HCT116 (cell line): ENCODE measurements at regions not wholly inside any gene's neighbourhood (a gene's known extent, or its start where the extent isn't known, plus 50 kb on each side); places are given as distances from the start of the nearest gene placed in this dataset.

Experiments
- CTCF ChIP-seq, 3 experiments: fragments of 200-600 bp in 1 of 3; sonication (generic) in 1 of 3; IDR thresholded peaks in 2 of 3; conservative IDR thresholded peaks in 1 of 3; 2 replicates each; pipeline ENCODE4 v1.5.1; 2012 to 2017; ENCODE audit warnings: low read depth in 2 of 3, low read length in 2 of 3, antibody characterized with exemption in 1 of 3, borderline replicate concordance in 1 of 3, control low read depth in 1 of 3, mild to moderate bottlenecking in 1 of 3, mixed read lengths in 1 of 3, mixed run types in 1 of 3, moderate library complexity in 1 of 3; ENCODE audit not compliant: insufficient read depth in 1 of 3
- POLR2A ChIP-seq: IDR thresholded peaks from 2 replicates; pipeline ENCODE4 v1.7.0; 2011; ENCODE audit warnings: borderline replicate concordance; ENCODE audit not compliant: insufficient read depth, insufficient read length; ENCODE audit errors: extremely low read depth
- ZNF274 ChIP-seq: fragments of 200-500 bp; sonication (Bioruptor generic); IDR thresholded peaks from 2 replicates; pipeline ENCODE4 v1.6.1; 2014; ENCODE audit warnings: mild to moderate bottlenecking, low read depth, low read length, inconsistent platforms

GRCh38 chr4:128676095-128676494 lies 133.4 kb upstream of the JADE1 start:
- no peak for TF ChIP-seq CTCF (IDR thresholded peaks at IDR 0.05 in 2 of 3, conservative IDR thresholded peaks at IDR 0.05 in 1 of 3; ENCODE audit: borderline replicate concordance in 1 of 3, insufficient read depth in 1 of 3, low read depth in 2 of 3, low read length in 2 of 3)
- no peak for TF ChIP-seq POLR2A
- TF ChIP-seq ZNF274, result no peak
